ENCODE measurements at regions not wholly inside any gene's neighbourhood (a gene's known extent, or its start where the extent isn't known, plus 50 kb on each side); places are given as distances from the start of the nearest gene placed in this dataset.

- Histone ChIP-seq H3K4me1 (ENCODE audit: control insufficient read depth in 2 of 2, insufficient read depth in 2 of 2, low read length in 2 of 2) (no peaks in the 10 kb centered on the region), H3K4me3 (ENCODE audit: control extremely low read depth in 1 of 5, extremely low read depth in 1 of 5, insufficient read depth in 1 of 5, low read depth in 2 of 5, low read length in 4 of 5) (no peak overlapping the region), H3K79me2 (ENCODE audit: control insufficient read depth, insufficient read depth, low read length) (no peaks in the 10 kb centered on the region), H4K20me1 (ENCODE audit: control insufficient read depth, insufficient read depth, low read length, poor library complexity, severe bottlenecking) (no peaks in the 10 kb centered on the region), H3K9me3 (ENCODE audit: control extremely low read depth in 1 of 3, control insufficient read depth in 2 of 3, insufficient read depth in 1 of 3, low read length in 2 of 3) (peaks cover 0 to 16% (median 3%) of the 10 kb centered on the region in 3 donors), H3K27me3 (replicated peaks in 1 of 4; ENCODE audit: control extremely low read depth in 1 of 4, control insufficient read depth in 3 of 4, insufficient read depth in 4 of 4, low read length in 3 of 4) (no peaks in the 10 kb centered on the region), H3K9ac (ENCODE audit: low read length) (no peak overlapping the region), H3K4me2 (replicated peaks; ENCODE audit: low read depth, low read length, poor library complexity, severe bottlenecking) (no peak overlapping the region), H3K27ac (ENCODE audit: low read length in 2 of 2) (no peak overlapping the region), H3K36me3 (replicated peaks in 1 of 2; ENCODE audit: control extremely low read depth in 1 of 2, control insufficient read depth in 1 of 2, extremely low read depth in 1 of 2, insufficient read depth in 2 of 2, low read length in 1 of 2) (no peaks in the 10 kb centered on the region), H2AFZ (ENCODE audit: insufficient read depth, low read depth, low read length, poor library complexity, severe bottlenecking) (no peak overlapping the region)
- no peaks in the 10 kb centered on the region for H3K9me3 Mint-ChIP-seq (ENCODE audit: insufficient read depth)
- ATAC-seq (ENCODE audit: low read depth): no peak
- WGBS (ENCODE audit: insufficient coverage): 86% methylated on average over 1 of the region's 1 CpG
- intact Hi-C loops (cut with micrococcal nuclease): no loop called here
- TF ChIP-seq EZH2 (IDR thresholded peaks at IDR 0.05; ENCODE audit: borderline replicate concordance, insufficient read depth, low read depth, low read length, poor library complexity, severe bottlenecking): no peak
- no peak for TF ChIP-seq CTCF (IDR thresholded peaks at IDR 0.05)
- H3K27ac Mint-ChIP-seq: no peak overlapping the region
- DNase-seq: no peak
- peaks cover 3% of the 10 kb centered on the region for H3K27me3 Mint-ChIP-seq
- CTCF ChIA-PET: no interaction called here
- H3K4me1 Mint-ChIP-seq: no peaks in the 10 kb centered on the region
- POLR2A ChIA-PET: no interaction called here
- no peak overlapping the region for H3K4me3 Mint-ChIP-seq
These were observed 334.2 kb downstream of the RPS6KC1 start for GRCh38 chr1:213385201-213385600.

GRCh38 chr1:213385806-213386324 is 334.8 kb downstream of the RPS6KC1 start:
- Histone ChIP-seq H3K4me2 (replicated peaks; ENCODE audit: low read depth, low read length, poor library complexity, severe bottlenecking) (no peak overlapping the region), H3K79me2 (ENCODE audit: control insufficient read depth, insufficient read depth, low read length) (no peaks in the 10 kb centered on the region), H3K4me3 (ENCODE audit: control extremely low read depth in 1 of 5, extremely low read depth in 1 of 5, insufficient read depth in 1 of 5, low read depth in 2 of 5, low read length in 4 of 5) (no peak overlapping the region), H2AFZ (ENCODE audit: insufficient read depth, low read depth, low read length, poor library complexity, severe bottlenecking) (no peak overlapping the region), H3K9ac (ENCODE audit: low read length) (no peak overlapping the region), H4K20me1 (ENCODE audit: control insufficient read depth, insufficient read depth, low read length, poor library complexity, severe bottlenecking) (no peaks in the 10 kb centered on the region), H3K4me1 (ENCODE audit: control insufficient read depth in 2 of 2, insufficient read depth in 2 of 2, low read length in 2 of 2) (no peaks in the 10 kb centered on the region), H3K9me3 (ENCODE audit: control extremely low read depth in 1 of 3, control insufficient read depth in 2 of 3, insufficient read depth in 1 of 3, low read length in 2 of 3) (peaks cover 0 to 16% (median 3%) of the 10 kb centered on the region in 3 donors), H3K36me3 (replicated peaks in 1 of 2; ENCODE audit: control extremely low read depth in 1 of 2, control insufficient read depth in 1 of 2, extremely low read depth in 1 of 2, insufficient read depth in 2 of 2, low read length in 1 of 2) (no peaks in the 10 kb centered on the region), H3K27me3 (replicated peaks in 1 of 4; ENCODE audit: control extremely low read depth in 1 of 4, control insufficient read depth in 3 of 4, insufficient read depth in 4 of 4, low read length in 3 of 4) (no peaks in the 10 kb centered on the region), H3K27ac (ENCODE audit: low read length in 2 of 2) (no peak overlapping the region)
- no peak overlapping the region for H3K27ac Mint-ChIP-seq
- ChIA-PET CTCF (no interaction called here), POLR2A (no interaction called here)
- TF ChIP-seq EZH2 (IDR thresholded peaks at IDR 0.05; ENCODE audit: borderline replicate concordance, insufficient read depth, low read depth, low read length, poor library complexity, severe bottlenecking) (no peak), CTCF (IDR thresholded peaks at IDR 0.05) (no peak)
- intact Hi-C loops (cut with micrococcal nuclease): no loop called here
- H3K9me3 Mint-ChIP-seq (ENCODE audit: insufficient read depth): no peaks in the 10 kb centered on the region
- ATAC-seq (ENCODE audit: low read depth) (no peak), DNase-seq (no peak)
- no peak overlapping the region for H3K4me3 Mint-ChIP-seq
- 67% methylated on average over 4 of the region's 4 CpGs for whole genome bisulfite sequencing (ENCODE audit: insufficient coverage)
- no peaks in the 10 kb centered on the region for H3K4me1 Mint-ChIP-seq
- peaks cover 3% of the 10 kb centered on the region for H3K27me3 Mint-ChIP-seq

Measured in B cell (primary cell).